NCI-H1417 treated with DMSO at 0.1 percent for 48 hours (cell line): ENCODE measurements at regions not wholly inside any gene's neighbourhood (a gene's known extent, or its start where the extent isn't known, plus 50 kb on each side); places are given as distances from the start of the nearest gene placed in this dataset.

Experiments
- DNase-seq: peaks from one replicate; lab custom pipeline; 2025; lab: John Stamatoyannopoulos, UW

GRCh38 chr12:19867970-19868369 lies 428.7 kb downstream of the AEBP2 start:
- no peak for DNase-seq

GRCh38 chr12:19869413-19869812 lies 430.1 kb downstream of the AEBP2 start:
- DNase-seq, result no peak

GRCh38 chr12:19872621-19873540 lies 433.6 kb downstream of the AEBP2 start:
- DNase-seq, result no peak

- DNase-seq, result no peak
Observed at GRCh38 chr12:19880076-19880475, 440.8 kb downstream of the AEBP2 start.

GRCh38 chr12:19880721-19881120 lies 441.4 kb downstream of the AEBP2 start:
- DNase-seq, result no peak

- DNase-seq, result no peak
Observed at GRCh38 chr12:19882346-19882745, 443.1 kb downstream of the AEBP2 start.

GRCh38 chr12:19884021-19884492 lies 444.8 kb downstream of the AEBP2 start:
- no peak for DNase-seq

GRCh38 chr12:19885093-19885812 lies 446.0 kb downstream of the AEBP2 start:
- no peak for DNase-seq

- DNase-seq, result no peak
Observed at GRCh38 chr12:19886065-19886464, 446.8 kb downstream of the AEBP2 start.

- no peak for DNase-seq
Observed at GRCh38 chr12:19886639-19887064, 447.4 kb downstream of the AEBP2 start.

- DNase-seq, result no peak
Observed at GRCh38 chr12:19890024-19890423, 450.7 kb downstream of the AEBP2 start.

GRCh38 chr12:19891936-19892591 lies 452.8 kb downstream of the AEBP2 start:
- no peak for DNase-seq

GRCh38 chr12:19893514-19893913 lies 454.2 kb downstream of the AEBP2 start:
- DNase-seq, result no peak

- DNase-seq, result no peak
Observed at GRCh38 chr12:19894050-19894449, 454.8 kb downstream of the AEBP2 start.

GRCh38 chr12:19894803-19895202 lies 455.5 kb downstream of the AEBP2 start:
- DNase-seq, result no peak

- DNase-seq, result no peak
Observed at GRCh38 chr12:19895246-19896020, 456.1 kb downstream of the AEBP2 start.

- no peak for DNase-seq
Observed at GRCh38 chr12:19896041-19896440, 456.7 kb downstream of the AEBP2 start.

GRCh38 chr12:19896534-19896933 lies 457.2 kb downstream of the AEBP2 start:
- no peak for DNase-seq

- no peak for DNase-seq
Observed at GRCh38 chr12:19897900-19898408, 458.7 kb downstream of the AEBP2 start.

- no peak for DNase-seq
Observed at GRCh38 chr12:19901841-19902240, 462.5 kb downstream of the AEBP2 start.

- DNase-seq, result no peak
Observed at GRCh38 chr12:19904819-19905218, 463.5 kb upstream of the PDE3A start.
